ENCODE measurements at regions not wholly inside any gene's neighbourhood (a gene's known extent, or its start where the extent isn't known, plus 50 kb on each side); places are given as distances from the start of the nearest gene placed in this dataset.

DNA sequence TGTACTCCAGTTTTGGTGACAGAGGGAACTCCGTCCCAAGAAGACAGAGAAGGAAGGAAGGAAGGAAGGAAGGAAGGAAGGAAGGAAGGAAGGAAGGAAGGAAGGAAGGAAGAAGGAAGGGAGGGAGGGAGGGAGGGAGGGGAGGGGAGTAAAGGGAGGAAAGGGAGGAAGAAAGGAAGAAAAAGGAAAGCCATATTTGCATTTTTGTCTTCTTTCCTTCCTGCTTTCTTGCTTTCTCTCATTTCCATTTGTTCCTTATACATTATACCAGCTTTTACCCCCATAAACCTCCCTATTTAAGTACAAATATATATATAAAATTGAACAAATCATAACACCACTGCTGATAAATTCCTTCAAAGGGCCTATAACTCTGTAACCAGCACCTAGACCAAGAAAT is 151.8 kb downstream of the SMC2 start:
- TF ChIP-seq, protein P1, sequence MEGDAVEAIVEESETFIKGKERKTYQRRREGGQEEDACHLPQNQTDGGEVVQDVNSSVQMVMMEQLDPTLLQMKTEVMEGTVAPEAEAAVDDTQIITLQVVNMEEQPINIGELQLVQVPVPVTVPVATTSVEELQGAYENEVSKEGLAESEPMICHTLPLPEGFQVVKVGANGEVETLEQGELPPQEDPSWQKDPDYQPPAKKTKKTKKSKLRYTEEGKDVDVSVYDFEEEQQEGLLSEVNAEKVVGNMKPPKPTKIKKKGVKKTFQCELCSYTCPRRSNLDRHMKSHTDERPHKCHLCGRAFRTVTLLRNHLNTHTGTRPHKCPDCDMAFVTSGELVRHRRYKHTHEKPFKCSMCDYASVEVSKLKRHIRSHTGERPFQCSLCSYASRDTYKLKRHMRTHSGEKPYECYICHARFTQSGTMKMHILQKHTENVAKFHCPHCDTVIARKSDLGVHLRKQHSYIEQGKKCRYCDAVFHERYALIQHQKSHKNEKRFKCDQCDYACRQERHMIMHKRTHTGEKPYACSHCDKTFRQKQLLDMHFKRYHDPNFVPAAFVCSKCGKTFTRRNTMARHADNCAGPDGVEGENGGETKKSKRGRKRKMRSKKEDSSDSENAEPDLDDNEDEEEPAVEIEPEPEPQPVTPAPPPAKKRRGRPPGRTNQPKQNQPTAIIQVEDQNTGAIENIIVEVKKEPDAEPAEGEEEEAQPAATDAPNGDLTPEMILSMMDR (IDR thresholded peaks at IDR 0.05): no peak
- TF ChIP-seq POLR2AphosphoS5 (IDR thresholded peaks at IDR 0.05): no peak
- TF ChIP-seq POLR2A (IDR thresholded peaks at IDR 0.05): no peak
